HepG2 (cell line): ENCODE measurements at regions not wholly inside any gene's neighbourhood (a gene's known extent, or its start where the extent isn't known, plus 50 kb on each side); places are given as distances from the start of the nearest gene placed in this dataset.

Experiments
- BCL6 ChIP-seq: IDR thresholded peaks from 2 replicates; pipeline ENCODE4 v1.6.1; 2016; ENCODE audit warnings: missing genetic modification reagents, missing compliant biosample characterization
- POLR2AphosphoS5 ChIP-seq: IDR thresholded peaks from 2 replicates; pipeline ENCODE4 v1.6.1; 2012; ENCODE audit warnings: low read depth, low read length
- YY1 ChIP-seq: IDR thresholded peaks from 2 replicates; pipeline ENCODE4 v1.6.1; 2011; ENCODE audit warnings: low read length, low read depth, moderate library complexity, mild to moderate bottlenecking; ENCODE audit not compliant: insufficient read depth, insufficient replicate concordance
- ZNF264 ChIP-seq: sonication (generic); formaldehyde crosslinking; IDR thresholded peaks from 2 replicates; pipeline ENCODE4 v1.4.0; 2020; ENCODE audit warnings: missing genetic modification reagents
- TF ChIP-seq, protein P1 (sequence below), 2 experiments: IDR thresholded peaks; 2 replicates each; pipeline ENCODE4 v1.6.1; 2011 to 2012; ENCODE audit warnings: low read length in 2 of 2, borderline replicate concordance in 1 of 2, low read depth in 1 of 2, mild to moderate bottlenecking in 1 of 2, moderate library complexity in 1 of 2

DNA sequence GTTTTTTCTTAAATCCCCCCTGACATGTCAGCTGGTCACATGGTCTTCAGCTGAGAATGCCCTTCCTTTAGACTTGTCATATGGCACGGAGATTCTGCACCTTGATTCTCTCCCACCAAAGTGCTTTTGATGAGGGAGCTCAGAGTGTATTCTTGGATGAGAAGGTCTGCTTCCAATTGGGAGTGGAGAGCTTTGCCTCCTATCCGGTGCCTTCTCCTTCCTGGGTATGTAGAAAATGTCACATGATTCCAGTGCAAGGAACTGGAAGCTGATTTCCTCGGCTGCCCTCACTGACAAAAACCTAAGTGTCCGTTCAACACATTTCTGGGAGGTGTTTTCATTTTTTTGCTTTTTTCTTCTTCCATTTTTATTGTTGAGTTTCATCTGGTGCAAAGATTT, 197.2 kb downstream of the TFAP2C start:
- TF ChIP-seq BCL6 (CRISPR knock-in tag) (no peak), ZNF264 (CRISPR knock-in tag) (no peak), YY1 (no peak), POLR2AphosphoS5 (no peak)
- TF ChIP-seq, protein P1, sequence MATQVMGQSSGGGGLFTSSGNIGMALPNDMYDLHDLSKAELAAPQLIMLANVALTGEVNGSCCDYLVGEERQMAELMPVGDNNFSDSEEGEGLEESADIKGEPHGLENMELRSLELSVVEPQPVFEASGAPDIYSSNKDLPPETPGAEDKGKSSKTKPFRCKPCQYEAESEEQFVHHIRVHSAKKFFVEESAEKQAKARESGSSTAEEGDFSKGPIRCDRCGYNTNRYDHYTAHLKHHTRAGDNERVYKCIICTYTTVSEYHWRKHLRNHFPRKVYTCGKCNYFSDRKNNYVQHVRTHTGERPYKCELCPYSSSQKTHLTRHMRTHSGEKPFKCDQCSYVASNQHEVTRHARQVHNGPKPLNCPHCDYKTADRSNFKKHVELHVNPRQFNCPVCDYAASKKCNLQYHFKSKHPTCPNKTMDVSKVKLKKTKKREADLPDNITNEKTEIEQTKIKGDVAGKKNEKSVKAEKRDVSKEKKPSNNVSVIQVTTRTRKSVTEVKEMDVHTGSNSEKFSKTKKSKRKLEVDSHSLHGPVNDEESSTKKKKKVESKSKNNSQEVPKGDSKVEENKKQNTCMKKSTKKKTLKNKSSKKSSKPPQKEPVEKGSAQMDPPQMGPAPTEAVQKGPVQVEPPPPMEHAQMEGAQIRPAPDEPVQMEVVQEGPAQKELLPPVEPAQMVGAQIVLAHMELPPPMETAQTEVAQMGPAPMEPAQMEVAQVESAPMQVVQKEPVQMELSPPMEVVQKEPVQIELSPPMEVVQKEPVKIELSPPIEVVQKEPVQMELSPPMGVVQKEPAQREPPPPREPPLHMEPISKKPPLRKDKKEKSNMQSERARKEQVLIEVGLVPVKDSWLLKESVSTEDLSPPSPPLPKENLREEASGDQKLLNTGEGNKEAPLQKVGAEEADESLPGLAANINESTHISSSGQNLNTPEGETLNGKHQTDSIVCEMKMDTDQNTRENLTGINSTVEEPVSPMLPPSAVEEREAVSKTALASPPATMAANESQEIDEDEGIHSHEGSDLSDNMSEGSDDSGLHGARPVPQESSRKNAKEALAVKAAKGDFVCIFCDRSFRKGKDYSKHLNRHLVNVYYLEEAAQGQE (IDR thresholded peaks at IDR 0.05; ENCODE audit: borderline replicate concordance in 1 of 2, low read depth in 1 of 2, low read length in 2 of 2) = no peak
